ENCODE measurements at regions not wholly inside any gene's neighbourhood (a gene's known extent, or its start where the extent isn't known, plus 50 kb on each side); places are given as distances from the start of the nearest gene placed in this dataset.

GRCh38 chr22:25395915-25396314, 168.6 kb upstream of the GRK3 start (continued):
- TF ChIP-seq ZNF281 (CRISPR knock-in tag; IDR thresholded peaks at IDR 0.05; ENCODE audit: borderline replicate concordance): peak; percentile 32; the same call in 1 of the 2 replicates
- TF ChIP-seq EP300 (IDR thresholded peaks at IDR 0.05; ENCODE audit: low read depth in 2 of 2, low read length in 2 of 2): peak in 1 of 2 experiments; percentile 81; a peak in 2 of 4 replicates
- TF ChIP-seq EP300 (CRISPR knock-in tag; IDR thresholded peaks at IDR 0.05; ENCODE audit: borderline replicate concordance): peak; percentile 69; the same call in 1 of the 2 replicates
- no peak for TF ChIP-seq KLF16 (CRISPR knock-in tag; IDR thresholded peaks at IDR 0.05)
- 0 out of 2 replicates have a peak, but pooled peaks have one; percentile 21 for TF ChIP-seq PPARG (CRISPR knock-in tag; conservative IDR thresholded peaks at IDR 0.05)
- no peak for TF ChIP-seq PAF1 (CRISPR knock-in tag; IDR thresholded peaks at IDR 0.05)
- TF ChIP-seq TFAP4 (IDR thresholded peaks at IDR 0.05; ENCODE audit: borderline replicate concordance, low read depth): peak; percentile 47; the same call in 1 of the 2 replicates
- no peak for TF ChIP-seq ZNF549 (CRISPR knock-in tag; IDR thresholded peaks at IDR 0.05)
- TF ChIP-seq ZNF550 (CRISPR knock-in tag; IDR thresholded peaks at IDR 0.05; ENCODE audit: borderline replicate concordance): no peak
- no peak for TF ChIP-seq IRX3 (CRISPR knock-in tag; IDR thresholded peaks at IDR 0.05; ENCODE audit: borderline replicate concordance, low read depth)
- peak; percentile 32; the same call in 1 of the 2 replicates for TF ChIP-seq MEIS1 (CRISPR knock-in tag; IDR thresholded peaks at IDR 0.05; ENCODE audit: borderline replicate concordance)
- no peak for TF ChIP-seq ZNF30 (CRISPR knock-in tag; IDR thresholded peaks at IDR 0.05)
- TF ChIP-seq ZFAT (CRISPR knock-in tag; conservative IDR thresholded peaks at IDR 0.05): no peak
- TF ChIP-seq HINFP (CRISPR knock-in tag; IDR thresholded peaks at IDR 0.05; ENCODE audit: low read depth): no peak
- TF ChIP-seq FOXO1 (CRISPR knock-in tag; IDR thresholded peaks at IDR 0.05): peak; percentile 84
- peak; percentile 24 for TF ChIP-seq ASH2L (IDR thresholded peaks at IDR 0.05; ENCODE audit: insufficient read length, low read depth, low read length)
- TF ChIP-seq SOX13 (IDR thresholded peaks at IDR 0.05): no peak
- peak in 1 of 2 experiments; percentile 76; a peak in 2 of 4 replicates for TF ChIP-seq SOX13 (CRISPR knock-in tag; conservative IDR thresholded peaks at IDR 0.05 in 1 of 2, IDR thresholded peaks at IDR 0.05 in 1 of 2)
- TF ChIP-seq HIC2 (CRISPR knock-in tag; IDR thresholded peaks at IDR 0.05; ENCODE audit: low read depth): peak; percentile 88
- TF ChIP-seq ZNF317 (CRISPR knock-in tag; IDR thresholded peaks at IDR 0.05): no peak
- TF ChIP-seq ZNF430 (CRISPR knock-in tag; IDR thresholded peaks at IDR 0.05): no peak
- peak; percentile 55 for TF ChIP-seq MED1 (CRISPR knock-in tag; IDR thresholded peaks at IDR 0.05)
- TF ChIP-seq FOSL2 (CRISPR knock-in tag; IDR thresholded peaks at IDR 0.05): peak; percentile 52; the same call in 1 of the 2 replicates
- TF ChIP-seq ZNF124 (CRISPR knock-in tag; IDR thresholded peaks at IDR 0.05): no peak
- no peak for TF ChIP-seq SRY (CRISPR knock-in tag; IDR thresholded peaks at IDR 0.05)

Data from HepG2 (cell line).